Adrenal gland (tissue), 9 donors: ENCODE measurements at regions not wholly inside any gene's neighbourhood (a gene's known extent, or its start where the extent isn't known, plus 50 kb on each side); places are given as distances from the start of the nearest gene placed in this dataset.

Source experiments
- DNase-seq, 7 donors: peaks; one replicate each; pipeline ENCODE4 v3.0.0-alpha.2; 2019 to 2020
- H3K27ac ChIP-seq, 5 donors: fragments of 200-600 bp; sonication (generic) in 4 of 5; 1 replicate in 3 of 5; 2 replicates in 2 of 5; pipeline versions ENCODE4 v1.5.1 to v1.8.0; 2016 to 2020; ENCODE audit warnings: mild to moderate bottlenecking in 1 of 5
- H3K27me3 ChIP-seq: fragments of 200-600 bp; 2 replicates; pipeline ENCODE4 v1.8.0; 2021
- H3K36me3 ChIP-seq, 2 donors: fragments of 200-600 bp; replicated peaks in 1 of 2; 1 replicate in 1 of 2; 2 replicates in 1 of 2; pipeline versions ENCODE4 v1.5.1 to v1.8.0; 2018 to 2022
- H3K4me1 ChIP-seq, 2 donors: fragments of 200-600 bp; replicated peaks in 1 of 2; 1 replicate in 1 of 2; 2 replicates in 1 of 2; pipeline versions ENCODE4 v1.5.1 to v1.8.0; 2018 to 2021
- H3K4me3 ChIP-seq, 4 donors: fragments of 200-600 bp; sonication (generic) in 3 of 4; one replicate each; pipeline ENCODE4 v1.5.1; 2016 to 2018
- H3K9me3 ChIP-seq, 3 donors: fragments of 200-600 bp; sonication (generic) in 1 of 3; replicated peaks in 1 of 3; 1 replicate in 2 of 3; 2 replicates in 1 of 3; pipeline versions ENCODE4 v1.5.1 to v1.8.0; 2016 to 2021
- CTCF ChIP-seq, 6 experiments: fragments of 450-650 bp in 4 of 6; fragments of 200-600 bp in 2 of 6; sonication (generic) in 1 of 6; IDR thresholded peaks; 1 replicate in 5 of 6; 2 replicates in 1 of 6; pipeline versions ENCODE4 v1.5.1 to v1.8.0; 2016 to 2021; ENCODE audit warnings: antibody characterized with exemption in 6 of 6, mild to moderate bottlenecking in 2 of 6, moderate library complexity in 1 of 6
- POLR2A ChIP-seq, 2 donors: fragments of 450-650 bp; IDR thresholded peaks; one replicate each; pipeline ENCODE4 v1.6.1; 2017; ENCODE audit warnings: antibody characterized with exemption in 2 of 2, mild to moderate bottlenecking in 2 of 2, moderate library complexity in 1 of 2
- WGBS, 4 donors: extraction: QIAGEN DNeasy Blood & Tissue Kit in 2 of 4; methylation state at CpG; one replicate each; pipeline versions ENCODE4 v1.1.5 to v1.1.7; 2013 to 2017; 5-methylcytosine and 5-hydroxymethylcytosine counted together
- intact Hi-C, 2 donors: fragments of 100-400 bp; cut with DNase I; formaldehyde crosslinking; loops; one replicate each; pipeline versions ENCODE4 v1.14.1 to v1.15.0; 2022 to 2023
- donor health status: healthy with polysubstance abuse.
- donor health status: Bipolar disorder and iron deficiency.
- donor health status: DM: yes; HTN: yes; CAD: no.
- donor health status: DM: no; HTN: no; CAD: no.
- donor health status: DM: no; HTN: no; CAD: no.

GRCh38 chr5:66408576-66408975 lies 187.6 kb upstream of the MAST4 start:
- Histone ChIP-seq H3K27me3 (peaks cover 7% of the 10 kb centered on the region), H3K4me1 (no peaks in the 10 kb centered on the region), H3K9me3 (no peaks in the 10 kb centered on the region), H3K36me3 (no peaks in the 10 kb centered on the region), H3K27ac (no peak overlapping the region), H3K4me3 (no peak overlapping the region)
- no peak for DNase-seq
- TF ChIP-seq CTCF (IDR thresholded peaks at IDR 0.05) = no peak
- TF ChIP-seq POLR2A (IDR thresholded peaks at IDR 0.05) = no peak
- 73 to 95% (median 88%) methylated on average over 5 of the region's 5 CpGs for WGBS, 4 donors
- intact Hi-C loops = no loop called here

GRCh38 chr5:66410122-66410521 lies 186.1 kb upstream of the MAST4 start:
- Histone ChIP-seq H3K4me3 (no peak overlapping the region), H3K27me3 (peaks cover 7% of the 10 kb centered on the region), H3K9me3 (no peaks in the 10 kb centered on the region), H3K36me3 (no peaks in the 10 kb centered on the region), H3K4me1 (no peaks in the 10 kb centered on the region), H3K27ac (no peak overlapping the region)
- peak in 2 of 7 donors; percentile 21 to 53 for DNase-seq
- intact Hi-C loops = no loop called here
- TF ChIP-seq POLR2A (IDR thresholded peaks at IDR 0.05) (no peak), CTCF (IDR thresholded peaks at IDR 0.05) (no peak)
- WGBS, 4 donors = 53 to 63% (median 57%) methylated on average over 7 of the region's 7 CpGs

DNA sequence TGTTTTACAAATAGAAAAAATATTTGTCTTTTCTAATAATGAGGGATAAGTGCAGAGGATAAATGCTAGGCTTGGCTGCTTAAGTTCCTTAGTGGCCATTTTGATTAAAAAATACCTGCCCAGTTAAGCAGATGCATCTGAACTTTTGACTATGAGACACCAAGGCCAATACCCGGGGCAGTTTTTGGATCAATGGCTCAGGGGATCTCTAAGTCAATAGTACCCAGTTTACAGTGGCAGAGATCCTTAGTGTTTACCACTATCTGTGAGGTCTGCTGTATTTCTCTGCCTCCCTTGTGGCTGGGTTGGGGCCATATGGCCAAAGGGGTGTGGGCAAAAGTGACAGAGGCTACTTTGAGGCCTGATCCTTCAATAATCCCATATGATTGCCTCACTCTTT lies 184.5 kb upstream of the MAST4 start:
- Histone ChIP-seq H3K4me1 (no peaks in the 10 kb centered on the region), H3K27me3 (no peaks in the 10 kb centered on the region), H3K4me3 (no peak overlapping the region), H3K9me3 (no peaks in the 10 kb centered on the region), H3K36me3 (no peaks in the 10 kb centered on the region), H3K27ac (no peak overlapping the region)
- TF ChIP-seq CTCF (IDR thresholded peaks at IDR 0.05) = no peak
- TF ChIP-seq POLR2A (IDR thresholded peaks at IDR 0.05) = no peak
- 38 to 95% (median 82%) methylated on average over 1 of the region's 1 CpG for WGBS, 4 donors
- intact Hi-C loops = no loop called here
- DNase-seq = no peak

- Histone ChIP-seq H3K9me3 (no peaks in the 10 kb centered on the region), H3K36me3 (no peaks in the 10 kb centered on the region), H3K4me1 (no peaks in the 10 kb centered on the region), H3K27me3 (no peaks in the 10 kb centered on the region), H3K27ac (no peak overlapping the region), H3K4me3 (no peak overlapping the region)
- WGBS, 4 donors = 65 to 82% (median 77%) methylated on average over 1 of the region's 1 CpG
- TF ChIP-seq CTCF (IDR thresholded peaks at IDR 0.05) = no peak
- TF ChIP-seq POLR2A (IDR thresholded peaks at IDR 0.05) = no peak
- no peak for DNase-seq
- intact Hi-C loops = no loop called here
Observed at GRCh38 chr5:66413931-66414330, 182.3 kb upstream of the MAST4 start.
